ENCODE measurements at regions not wholly inside any gene's neighbourhood (a gene's known extent, or its start where the extent isn't known, plus 50 kb on each side); places are given as distances from the start of the nearest gene placed in this dataset.

DNA sequence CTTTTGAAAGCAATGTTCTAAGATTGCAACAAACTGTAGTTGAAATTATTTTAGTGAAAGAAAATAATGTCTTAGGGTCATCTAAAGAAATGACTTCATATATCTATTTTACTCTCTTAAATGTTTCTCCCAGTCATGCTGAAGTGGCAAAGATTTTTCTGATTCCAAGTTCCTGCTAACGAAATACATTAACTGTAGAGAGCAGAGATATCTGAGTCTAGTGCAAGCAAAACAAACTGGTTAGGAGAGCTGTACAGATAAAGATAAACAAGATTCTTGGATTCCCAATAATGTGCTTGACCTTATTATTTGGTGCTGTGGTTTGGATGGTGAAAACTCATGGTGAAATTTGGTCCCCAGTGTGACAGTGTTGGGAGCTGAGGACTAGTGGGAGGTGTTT, 199.9 kb upstream of the PWP1 start:
- TF ChIP-seq TCF12 (IDR thresholded peaks at IDR 0.05; ENCODE audit: low read depth) (no peak), NFIC (IDR thresholded peaks at IDR 0.05) (no peak), TAF1 (IDR thresholded peaks at IDR 0.05; ENCODE audit: low read depth) (no peak), RAD21 (IDR thresholded peaks at IDR 0.05; ENCODE audit: low read depth) (no peak)

DNA sequence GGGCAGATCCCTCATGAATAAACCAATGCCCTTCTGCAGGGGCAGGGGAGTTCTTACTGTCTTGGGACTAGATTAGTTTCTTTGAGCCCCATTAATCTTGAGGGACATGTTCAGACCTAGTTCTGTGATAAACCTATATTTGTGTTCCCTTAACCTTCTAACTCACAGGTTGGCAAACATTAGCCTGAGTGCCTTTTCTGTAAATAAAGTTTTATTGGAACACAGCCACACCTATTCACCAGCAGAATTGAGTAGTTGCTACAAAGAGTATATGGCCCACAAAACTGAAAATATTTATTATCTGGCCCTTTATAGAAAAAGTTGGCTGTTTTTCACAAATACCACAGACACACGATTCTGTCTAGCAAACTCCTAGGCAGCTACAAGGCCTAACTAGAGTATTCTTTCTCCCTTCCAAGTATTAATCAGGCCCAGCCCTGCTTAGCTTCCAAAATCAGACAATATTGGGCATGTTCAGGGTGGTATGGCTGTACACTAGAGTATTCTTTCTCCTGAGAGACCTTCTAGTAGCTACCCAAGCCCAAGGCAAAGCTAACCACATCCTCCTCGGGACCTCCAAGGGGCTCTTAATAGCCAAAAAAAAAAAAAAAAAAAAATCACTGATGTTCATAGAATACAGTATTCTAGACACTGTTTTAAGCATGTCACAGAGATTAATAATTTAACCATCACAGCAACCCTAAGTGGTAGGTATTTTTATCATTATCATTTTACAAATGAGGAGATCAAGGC, 199.3 kb upstream of the PWP1 start:
- no peak for TF ChIP-seq TEAD4 (IDR thresholded peaks at IDR 0.05)
- no peak for TF ChIP-seq EP300 (IDR thresholded peaks at IDR 0.05; ENCODE audit: borderline replicate concordance)
- no peak for TF ChIP-seq ZBTB7A (IDR thresholded peaks at IDR 0.05; ENCODE audit: low read depth)
- TF ChIP-seq, protein P1, sequence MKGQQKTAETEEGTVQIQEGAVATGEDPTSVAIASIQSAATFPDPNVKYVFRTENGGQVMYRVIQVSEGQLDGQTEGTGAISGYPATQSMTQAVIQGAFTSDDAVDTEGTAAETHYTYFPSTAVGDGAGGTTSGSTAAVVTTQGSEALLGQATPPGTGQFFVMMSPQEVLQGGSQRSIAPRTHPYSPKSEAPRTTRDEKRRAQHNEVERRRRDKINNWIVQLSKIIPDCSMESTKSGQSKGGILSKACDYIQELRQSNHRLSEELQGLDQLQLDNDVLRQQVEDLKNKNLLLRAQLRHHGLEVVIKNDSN (IDR thresholded peaks at IDR 0.05) = no peak
- TF ChIP-seq NFIC (IDR thresholded peaks at IDR 0.05) = no peak
- no peak for TF ChIP-seq CEBPB (IDR thresholded peaks at IDR 0.05)
- TF ChIP-seq, protein P2, sequence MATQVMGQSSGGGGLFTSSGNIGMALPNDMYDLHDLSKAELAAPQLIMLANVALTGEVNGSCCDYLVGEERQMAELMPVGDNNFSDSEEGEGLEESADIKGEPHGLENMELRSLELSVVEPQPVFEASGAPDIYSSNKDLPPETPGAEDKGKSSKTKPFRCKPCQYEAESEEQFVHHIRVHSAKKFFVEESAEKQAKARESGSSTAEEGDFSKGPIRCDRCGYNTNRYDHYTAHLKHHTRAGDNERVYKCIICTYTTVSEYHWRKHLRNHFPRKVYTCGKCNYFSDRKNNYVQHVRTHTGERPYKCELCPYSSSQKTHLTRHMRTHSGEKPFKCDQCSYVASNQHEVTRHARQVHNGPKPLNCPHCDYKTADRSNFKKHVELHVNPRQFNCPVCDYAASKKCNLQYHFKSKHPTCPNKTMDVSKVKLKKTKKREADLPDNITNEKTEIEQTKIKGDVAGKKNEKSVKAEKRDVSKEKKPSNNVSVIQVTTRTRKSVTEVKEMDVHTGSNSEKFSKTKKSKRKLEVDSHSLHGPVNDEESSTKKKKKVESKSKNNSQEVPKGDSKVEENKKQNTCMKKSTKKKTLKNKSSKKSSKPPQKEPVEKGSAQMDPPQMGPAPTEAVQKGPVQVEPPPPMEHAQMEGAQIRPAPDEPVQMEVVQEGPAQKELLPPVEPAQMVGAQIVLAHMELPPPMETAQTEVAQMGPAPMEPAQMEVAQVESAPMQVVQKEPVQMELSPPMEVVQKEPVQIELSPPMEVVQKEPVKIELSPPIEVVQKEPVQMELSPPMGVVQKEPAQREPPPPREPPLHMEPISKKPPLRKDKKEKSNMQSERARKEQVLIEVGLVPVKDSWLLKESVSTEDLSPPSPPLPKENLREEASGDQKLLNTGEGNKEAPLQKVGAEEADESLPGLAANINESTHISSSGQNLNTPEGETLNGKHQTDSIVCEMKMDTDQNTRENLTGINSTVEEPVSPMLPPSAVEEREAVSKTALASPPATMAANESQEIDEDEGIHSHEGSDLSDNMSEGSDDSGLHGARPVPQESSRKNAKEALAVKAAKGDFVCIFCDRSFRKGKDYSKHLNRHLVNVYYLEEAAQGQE (IDR thresholded peaks at IDR 0.05; ENCODE audit: low read depth) = no peak
- TF ChIP-seq TCF12 (IDR thresholded peaks at IDR 0.05; ENCODE audit: low read depth) = no peak
- TF ChIP-seq FOXM1 (IDR thresholded peaks at IDR 0.05; ENCODE audit: borderline replicate concordance, low read depth) = no peak
- TF ChIP-seq TAF1 (IDR thresholded peaks at IDR 0.05; ENCODE audit: low read depth) = no peak

DNA sequence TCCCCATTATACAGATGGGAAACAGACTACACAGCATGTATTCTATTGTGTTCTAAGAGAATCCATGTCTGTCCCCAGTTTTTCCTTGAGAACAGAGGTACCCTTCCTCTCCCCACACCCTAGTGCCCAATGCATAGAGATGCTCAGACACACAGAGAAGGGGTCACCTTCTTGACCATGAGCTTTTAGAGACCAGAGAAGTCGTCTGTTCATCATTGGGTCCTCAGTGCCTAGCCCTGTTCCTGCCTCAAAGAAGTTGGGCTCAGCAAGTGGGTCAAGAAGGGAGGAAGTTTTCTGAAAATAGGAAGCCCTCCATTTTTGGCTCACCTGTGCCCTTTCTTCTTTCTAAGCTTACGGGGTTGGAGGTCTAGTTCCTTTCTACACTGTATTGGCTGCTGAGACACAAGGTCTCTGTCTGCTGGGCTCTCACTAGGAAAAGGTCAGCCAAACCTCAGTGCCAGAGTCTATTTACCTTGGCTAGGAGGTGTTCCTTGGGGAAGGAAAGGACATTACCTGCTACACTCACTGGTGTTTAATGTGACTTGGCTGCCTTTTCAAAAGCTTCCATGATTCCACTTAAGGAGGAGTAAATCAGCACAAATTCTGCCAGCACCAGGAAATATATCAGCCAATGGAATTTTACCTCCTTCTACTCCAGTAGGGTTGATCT, 198.5 kb upstream of the PWP1 start:
- TF ChIP-seq TAF1 (IDR thresholded peaks at IDR 0.05; ENCODE audit: low read depth) (no peak), YY1 (IDR thresholded peaks at IDR 0.05; ENCODE audit: low read depth) (no peak), EGR1 (IDR thresholded peaks at IDR 0.05) (no peak), EP300 (IDR thresholded peaks at IDR 0.05; ENCODE audit: borderline replicate concordance) (no peak), CREB1 (IDR thresholded peaks at IDR 0.05; ENCODE audit: low read depth) (no peak), CEBPB (IDR thresholded peaks at IDR 0.05) (no peak), ZBTB7A (IDR thresholded peaks at IDR 0.05; ENCODE audit: low read depth) (no peak), FOXM1 (IDR thresholded peaks at IDR 0.05; ENCODE audit: borderline replicate concordance, low read depth) (no peak), TCF12 (IDR thresholded peaks at IDR 0.05; ENCODE audit: low read depth) (no peak), NFIC (IDR thresholded peaks at IDR 0.05) (no peak)
- TF ChIP-seq, protein P2 (IDR thresholded peaks at IDR 0.05; ENCODE audit: low read depth) = no peak
- TF ChIP-seq, protein P1 (IDR thresholded peaks at IDR 0.05) = no peak
- TF ChIP-seq, protein P3, sequence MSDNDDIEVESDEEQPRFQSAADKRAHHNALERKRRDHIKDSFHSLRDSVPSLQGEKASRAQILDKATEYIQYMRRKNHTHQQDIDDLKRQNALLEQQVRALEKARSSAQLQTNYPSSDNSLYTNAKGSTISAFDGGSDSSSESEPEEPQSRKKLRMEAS (IDR thresholded peaks at IDR 0.05) = no peak

DNA sequence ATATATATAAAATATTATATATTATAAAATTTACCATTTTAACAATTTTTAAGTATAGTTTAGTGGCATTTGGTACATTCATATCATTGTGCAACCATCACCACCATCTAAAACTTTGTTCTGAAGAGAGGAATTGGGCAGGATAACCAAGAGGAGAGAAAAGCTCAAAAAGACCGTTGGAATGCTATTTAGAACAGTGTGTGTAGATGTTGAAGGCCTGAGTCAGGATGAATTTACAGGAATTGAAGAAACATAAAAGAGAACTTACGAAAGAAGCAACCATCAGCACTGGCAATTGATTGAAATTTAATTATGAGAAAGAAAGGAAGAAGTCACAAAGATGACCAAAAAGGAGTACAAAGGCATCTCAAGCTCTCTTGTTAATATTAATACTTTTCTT, 196.9 kb upstream of the PWP1 start:
- no peak for TF ChIP-seq EGR1 (IDR thresholded peaks at IDR 0.05)
- no peak for TF ChIP-seq CREB1 (IDR thresholded peaks at IDR 0.05; ENCODE audit: low read depth)
- no peak for TF ChIP-seq TAF1 (IDR thresholded peaks at IDR 0.05; ENCODE audit: low read depth)
- TF ChIP-seq, protein P3 (IDR thresholded peaks at IDR 0.05) = no peak
- TF ChIP-seq NFIC (IDR thresholded peaks at IDR 0.05) = no peak
- no peak for TF ChIP-seq YY1 (IDR thresholded peaks at IDR 0.05; ENCODE audit: low read depth)
- no peak for TF ChIP-seq RAD21 (IDR thresholded peaks at IDR 0.05; ENCODE audit: low read depth)
- no peak for TF ChIP-seq FOXM1 (IDR thresholded peaks at IDR 0.05; ENCODE audit: borderline replicate concordance, low read depth)
- TF ChIP-seq, protein P2 (IDR thresholded peaks at IDR 0.05; ENCODE audit: low read depth) = no peak

Measured in Ishikawa (cell line).